ENCODE measurements at regions not wholly inside any gene's neighbourhood (a gene's known extent, or its start where the extent isn't known, plus 50 kb on each side); places are given as distances from the start of the nearest gene placed in this dataset.

- ATAC-seq (ENCODE audit: low read depth) (no peak), DNase-seq (ENCODE audit: low spot score in 2 of 2) (no peak)
- Mint-ChIP-seq H3K4me3 (no peak overlapping the region), H3K4me1 (no peaks in the 10 kb centered on the region), H3K36me3 (peaks cover 2% of the 10 kb centered on the region), H3K27me3 (peaks cover 2% of the 10 kb centered on the region), H3K27ac (no peak overlapping the region), H3K9me3 (peaks cover 3% of the 10 kb centered on the region)
Observed at GRCh38 chr3:115500795-115501194, 122.5 kb upstream of the GAP43 start.

GRCh38 chr3:115502128-115502527, 121.2 kb upstream of the GAP43 start:
- H3K4me3 Mint-ChIP-seq: no peak overlapping the region
- no peak overlapping the region for H3K27ac Mint-ChIP-seq
- H3K36me3 Mint-ChIP-seq: peaks cover 2% of the 10 kb centered on the region

DNA sequence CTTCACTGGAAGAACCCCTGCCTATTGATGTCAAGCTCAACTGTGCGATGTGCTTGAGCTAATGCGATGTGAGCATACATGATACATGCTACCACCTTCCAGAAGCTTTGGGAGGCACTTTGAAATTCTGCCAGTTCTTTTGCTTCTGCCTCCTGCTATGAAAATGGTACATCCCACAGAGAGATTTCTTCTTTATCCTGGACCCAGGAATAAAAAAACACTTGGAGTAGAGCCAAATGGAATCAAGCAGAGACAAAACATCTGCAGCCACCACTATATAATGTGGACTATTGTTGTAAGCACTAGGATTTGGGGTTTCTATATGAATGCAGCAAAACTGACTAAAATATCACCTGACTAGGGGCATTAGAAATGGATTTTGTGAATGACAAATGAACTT, 119.9 kb upstream of the GAP43 start:
- peaks cover 3% of the 10 kb centered on the region for H3K27me3 Mint-ChIP-seq
- ATAC-seq (ENCODE audit: low read depth): no peak

More at GRCh38 chr3:115502128-115502527, 121.2 kb upstream of the GAP43 start:
- H3K27me3 Mint-ChIP-seq: peaks cover 3% of the 10 kb centered on the region
- DNase-seq (ENCODE audit: low spot score in 2 of 2) (no peak), ATAC-seq (ENCODE audit: low read depth) (no peak)
- peaks cover 5% of the 10 kb centered on the region for H3K9me3 Mint-ChIP-seq
- H3K4me1 Mint-ChIP-seq: no peaks in the 10 kb centered on the region

GRCh38 chr3:115508562-115508961, 114.7 kb upstream of the GAP43 start:
- peaks cover 2% of the 10 kb centered on the region for H3K36me3 Mint-ChIP-seq
- peaks cover 5% of the 10 kb centered on the region for H3K9me3 Mint-ChIP-seq
- H3K27me3 Mint-ChIP-seq: peaks cover 4% of the 10 kb centered on the region
- DNase-seq (ENCODE audit: low spot score in 2 of 2): no peak
- H3K4me3 Mint-ChIP-seq: no peak overlapping the region
- no peak for ATAC-seq (ENCODE audit: low read depth)
- no peak overlapping the region for H3K27ac Mint-ChIP-seq
- H3K4me1 Mint-ChIP-seq: peaks cover 11% of the 10 kb centered on the region

More for the DNA sequence above, 119.9 kb upstream of the GAP43 start:
- peaks cover 5% of the 10 kb centered on the region for H3K9me3 Mint-ChIP-seq
- no peak overlapping the region for H3K4me3 Mint-ChIP-seq
- no peak overlapping the region for H3K27ac Mint-ChIP-seq
- no peak for DNase-seq (ENCODE audit: low spot score in 2 of 2)
- H3K4me1 Mint-ChIP-seq: no peaks in the 10 kb centered on the region
- peaks cover 2% of the 10 kb centered on the region for H3K36me3 Mint-ChIP-seq

GRCh38 chr3:115512565-115513415, 110.5 kb upstream of the GAP43 start:
- DNase-seq (ENCODE audit: low spot score in 2 of 2): no peak
- Mint-ChIP-seq H3K4me3 (peak overlapping the region; percentile 89), H3K9me3 (peaks cover 1% of the 10 kb centered on the region), H3K36me3 (peaks cover 1% of the 10 kb centered on the region), H3K27me3 (peaks cover 3% of the 10 kb centered on the region), H3K27ac (peak overlapping the region; percentile 87), H3K4me1 (peaks cover 13% of the 10 kb centered on the region)
- ATAC-seq (ENCODE audit: low read depth): peak; percentile 62

- DNase-seq (ENCODE audit: low spot score in 2 of 2) (peak in 1 of 2 donors; percentile 3), ATAC-seq (ENCODE audit: low read depth) (peak; percentile 74)
- Mint-ChIP-seq H3K36me3 (peaks cover 1% of the 10 kb centered on the region), H3K4me3 (peak overlapping the region; percentile 89), H3K4me1 (peaks cover 13% of the 10 kb centered on the region), H3K27me3 (peaks cover 3% of the 10 kb centered on the region), H3K27ac (peak overlapping the region; percentile 87), H3K9me3 (peaks cover 1% of the 10 kb centered on the region)
Observed at GRCh38 chr3:115513416-115513800, 109.9 kb upstream of the GAP43 start.

DNA sequence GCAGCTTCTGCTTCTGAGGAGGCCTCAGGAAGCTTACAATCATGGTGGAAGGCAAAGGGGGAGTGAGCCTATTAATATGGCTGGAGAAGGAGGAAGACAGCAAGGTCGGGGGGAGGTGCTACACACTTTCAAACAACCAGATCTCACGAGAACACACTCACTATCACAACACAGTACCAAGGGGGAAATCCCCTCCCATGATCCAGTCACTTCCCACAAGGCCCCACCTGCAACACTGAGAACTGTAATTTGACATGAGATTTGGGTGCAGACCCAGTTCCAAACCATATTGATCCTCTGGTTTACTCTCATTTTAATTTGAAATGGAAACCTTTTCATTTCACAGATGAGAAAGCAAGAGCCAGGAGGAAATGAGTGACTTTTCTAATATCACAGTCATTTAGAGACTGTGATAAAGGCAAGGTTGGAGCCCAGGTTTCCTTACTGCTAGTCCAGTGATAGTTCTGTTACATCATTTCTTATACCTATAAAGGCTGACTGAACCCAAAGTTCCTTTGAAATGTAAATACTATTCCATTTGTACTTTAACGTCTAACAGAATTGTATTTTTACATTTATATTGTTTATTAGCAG, 105.8 kb upstream of the GAP43 start:
- peaks cover 7% of the 10 kb centered on the region for H3K27me3 Mint-ChIP-seq
- H3K27ac Mint-ChIP-seq: no peak overlapping the region
- H3K4me1 Mint-ChIP-seq: peaks cover 17% of the 10 kb centered on the region
- DNase-seq (ENCODE audit: low spot score in 2 of 2): no peak
- H3K36me3 Mint-ChIP-seq: peaks cover 1% of the 10 kb centered on the region
- ATAC-seq (ENCODE audit: low read depth): no peak
- peaks cover 1% of the 10 kb centered on the region for H3K9me3 Mint-ChIP-seq
- no peak overlapping the region for H3K4me3 Mint-ChIP-seq

GRCh38 chr3:115518100-115518852, 105.0 kb upstream of the GAP43 start:
- no peak overlapping the region for H3K4me3 Mint-ChIP-seq
- DNase-seq (ENCODE audit: low spot score in 2 of 2) (no peak), ATAC-seq (ENCODE audit: low read depth) (no peak)
- peaks cover 1% of the 10 kb centered on the region for H3K9me3 Mint-ChIP-seq
- H3K27me3 Mint-ChIP-seq: peaks cover 7% of the 10 kb centered on the region
- peaks cover 1% of the 10 kb centered on the region for H3K36me3 Mint-ChIP-seq
- H3K4me1 Mint-ChIP-seq: peaks cover 11% of the 10 kb centered on the region
- H3K27ac Mint-ChIP-seq: no peak overlapping the region

DNA sequence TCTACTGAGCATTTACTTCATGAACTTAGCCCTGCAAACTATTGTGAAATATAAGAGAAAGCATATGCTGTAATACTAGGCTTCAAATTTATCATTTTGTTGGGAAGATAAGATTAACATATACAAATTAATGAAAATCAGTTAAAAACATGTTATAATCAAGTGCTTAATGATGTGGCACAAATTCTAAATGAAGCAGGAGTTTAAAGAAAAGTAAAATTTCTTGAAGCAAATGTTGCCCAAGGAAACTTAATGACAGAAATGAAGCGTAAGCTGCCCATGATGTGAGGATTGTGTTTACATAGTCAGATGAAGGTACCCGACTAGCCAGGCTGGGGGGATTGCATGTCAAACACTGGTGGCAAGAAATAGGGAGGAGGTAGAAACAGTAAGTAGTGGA, 103.1 kb upstream of the GAP43 start:
- Mint-ChIP-seq H3K27me3 (peaks cover 3% of the 10 kb centered on the region), H3K36me3 (no peaks in the 10 kb centered on the region), H3K4me1 (peaks cover 7% of the 10 kb centered on the region), H3K4me3 (no peak overlapping the region), H3K9me3 (no peaks in the 10 kb centered on the region), H3K27ac (no peak overlapping the region)
- ATAC-seq (ENCODE audit: low read depth) (no peak), DNase-seq (ENCODE audit: low spot score in 2 of 2) (no peak)

GRCh38 chr3:115520651-115521245, 102.6 kb upstream of the GAP43 start:
- ATAC-seq (ENCODE audit: low read depth): no peak
- Mint-ChIP-seq H3K27ac (no peak overlapping the region), H3K4me1 (peaks cover 7% of the 10 kb centered on the region), H3K9me3 (no peaks in the 10 kb centered on the region), H3K4me3 (no peak overlapping the region), H3K27me3 (peaks cover 3% of the 10 kb centered on the region), H3K36me3 (no peaks in the 10 kb centered on the region)
- no peak for DNase-seq (ENCODE audit: low spot score in 2 of 2)

GRCh38 chr3:115523458-115523857, 99.9 kb upstream of the GAP43 start:
- Mint-ChIP-seq H3K27ac (no peak overlapping the region), H3K36me3 (no peaks in the 10 kb centered on the region), H3K4me1 (peaks cover 7% of the 10 kb centered on the region), H3K9me3 (peaks cover 3% of the 10 kb centered on the region), H3K4me3 (no peak overlapping the region), H3K27me3 (peaks cover 5% of the 10 kb centered on the region)
- no peak for DNase-seq (ENCODE audit: low spot score in 2 of 2)
- ATAC-seq (ENCODE audit: low read depth): no peak

DNA sequence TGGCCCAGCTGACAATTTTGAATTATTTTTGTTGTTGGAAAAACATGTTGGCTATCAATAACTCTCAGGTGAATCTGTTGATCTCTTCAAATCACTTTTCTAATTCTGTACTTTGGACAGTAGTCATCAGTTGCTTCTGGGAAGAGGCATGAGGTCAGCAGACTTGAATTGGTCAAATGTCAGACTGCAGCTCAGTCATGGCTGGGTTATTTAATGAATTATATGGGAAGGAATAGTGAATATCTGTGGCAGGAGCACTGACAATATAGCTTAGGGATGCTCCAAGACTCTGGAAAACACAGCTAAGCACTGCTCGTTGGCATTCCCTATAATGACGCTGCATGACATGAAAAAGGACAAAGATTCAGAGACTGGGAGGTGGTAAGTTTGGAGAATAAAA, 98.8 kb upstream of the GAP43 start:
- Mint-ChIP-seq H3K9me3 (peaks cover 3% of the 10 kb centered on the region), H3K4me3 (no peak overlapping the region), H3K4me1 (peaks cover 7% of the 10 kb centered on the region), H3K36me3 (no peaks in the 10 kb centered on the region), H3K27ac (no peak overlapping the region), H3K27me3 (peaks cover 2% of the 10 kb centered on the region)
- ATAC-seq (ENCODE audit: low read depth) (no peak), DNase-seq (ENCODE audit: low spot score in 2 of 2) (no peak)

- Mint-ChIP-seq H3K27me3 (peaks cover 4% of the 10 kb centered on the region), H3K27ac (no peak overlapping the region), H3K9me3 (peaks cover 5% of the 10 kb centered on the region), H3K4me1 (peaks cover 3% of the 10 kb centered on the region), H3K36me3 (no peaks in the 10 kb centered on the region), H3K4me3 (no peak overlapping the region)
- ATAC-seq (ENCODE audit: low read depth) (no peak), DNase-seq (ENCODE audit: low spot score in 2 of 2) (no peak)
Observed at GRCh38 chr3:115525731-115526130, 97.6 kb upstream of the GAP43 start.

- Mint-ChIP-seq H3K27me3 (peaks cover 16% of the 10 kb centered on the region), H3K4me3 (no peak overlapping the region), H3K9me3 (peaks cover 8% of the 10 kb centered on the region), H3K36me3 (peaks cover 3% of the 10 kb centered on the region), H3K4me1 (no peaks in the 10 kb centered on the region), H3K27ac (no peak overlapping the region)
- DNase-seq (ENCODE audit: low spot score in 2 of 2) (no peak), ATAC-seq (ENCODE audit: low read depth) (no peak)
Observed at GRCh38 chr3:115533218-115533617, 90.1 kb upstream of the GAP43 start.

All from memory B cell (primary cell).